ENCODE measurements at regions not wholly inside any gene's neighbourhood (a gene's known extent, or its start where the extent isn't known, plus 50 kb on each side); places are given as distances from the start of the nearest gene placed in this dataset.

DNA sequence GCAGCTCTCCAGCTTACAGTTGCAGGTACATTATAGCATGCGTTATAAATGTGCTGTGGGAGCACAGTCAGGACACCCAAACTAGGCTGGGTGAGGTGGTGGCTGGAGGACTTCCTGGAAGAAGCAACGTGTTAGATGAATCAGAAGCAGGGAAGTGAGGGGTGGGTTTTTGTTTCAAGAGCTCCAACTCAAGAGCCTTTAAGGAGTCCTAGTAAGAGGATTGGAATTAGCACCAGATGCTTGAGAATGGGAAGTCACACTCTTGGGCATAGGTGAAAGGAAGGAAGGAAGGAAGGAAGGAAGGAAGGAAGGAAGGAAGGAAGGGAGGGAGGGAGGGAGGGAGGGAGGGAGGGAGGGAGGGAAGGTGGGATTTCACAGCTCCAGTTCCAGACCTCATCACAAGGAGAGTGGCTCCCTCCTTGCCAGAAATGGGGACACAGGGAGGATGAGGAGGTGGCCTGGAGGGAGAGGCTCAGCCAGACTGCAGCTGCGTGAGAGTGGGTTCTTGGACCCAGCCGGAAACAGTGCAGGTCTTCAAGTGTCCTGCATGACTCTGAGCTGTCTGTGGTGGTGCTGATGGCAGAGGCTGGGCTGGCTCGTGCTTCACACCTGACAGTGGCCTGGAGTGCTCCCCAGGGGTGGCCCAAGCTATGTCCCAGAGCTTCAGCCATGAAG lies 115.7 kb upstream of the GSC start (continued):
- TF ChIP-seq, protein P1, sequence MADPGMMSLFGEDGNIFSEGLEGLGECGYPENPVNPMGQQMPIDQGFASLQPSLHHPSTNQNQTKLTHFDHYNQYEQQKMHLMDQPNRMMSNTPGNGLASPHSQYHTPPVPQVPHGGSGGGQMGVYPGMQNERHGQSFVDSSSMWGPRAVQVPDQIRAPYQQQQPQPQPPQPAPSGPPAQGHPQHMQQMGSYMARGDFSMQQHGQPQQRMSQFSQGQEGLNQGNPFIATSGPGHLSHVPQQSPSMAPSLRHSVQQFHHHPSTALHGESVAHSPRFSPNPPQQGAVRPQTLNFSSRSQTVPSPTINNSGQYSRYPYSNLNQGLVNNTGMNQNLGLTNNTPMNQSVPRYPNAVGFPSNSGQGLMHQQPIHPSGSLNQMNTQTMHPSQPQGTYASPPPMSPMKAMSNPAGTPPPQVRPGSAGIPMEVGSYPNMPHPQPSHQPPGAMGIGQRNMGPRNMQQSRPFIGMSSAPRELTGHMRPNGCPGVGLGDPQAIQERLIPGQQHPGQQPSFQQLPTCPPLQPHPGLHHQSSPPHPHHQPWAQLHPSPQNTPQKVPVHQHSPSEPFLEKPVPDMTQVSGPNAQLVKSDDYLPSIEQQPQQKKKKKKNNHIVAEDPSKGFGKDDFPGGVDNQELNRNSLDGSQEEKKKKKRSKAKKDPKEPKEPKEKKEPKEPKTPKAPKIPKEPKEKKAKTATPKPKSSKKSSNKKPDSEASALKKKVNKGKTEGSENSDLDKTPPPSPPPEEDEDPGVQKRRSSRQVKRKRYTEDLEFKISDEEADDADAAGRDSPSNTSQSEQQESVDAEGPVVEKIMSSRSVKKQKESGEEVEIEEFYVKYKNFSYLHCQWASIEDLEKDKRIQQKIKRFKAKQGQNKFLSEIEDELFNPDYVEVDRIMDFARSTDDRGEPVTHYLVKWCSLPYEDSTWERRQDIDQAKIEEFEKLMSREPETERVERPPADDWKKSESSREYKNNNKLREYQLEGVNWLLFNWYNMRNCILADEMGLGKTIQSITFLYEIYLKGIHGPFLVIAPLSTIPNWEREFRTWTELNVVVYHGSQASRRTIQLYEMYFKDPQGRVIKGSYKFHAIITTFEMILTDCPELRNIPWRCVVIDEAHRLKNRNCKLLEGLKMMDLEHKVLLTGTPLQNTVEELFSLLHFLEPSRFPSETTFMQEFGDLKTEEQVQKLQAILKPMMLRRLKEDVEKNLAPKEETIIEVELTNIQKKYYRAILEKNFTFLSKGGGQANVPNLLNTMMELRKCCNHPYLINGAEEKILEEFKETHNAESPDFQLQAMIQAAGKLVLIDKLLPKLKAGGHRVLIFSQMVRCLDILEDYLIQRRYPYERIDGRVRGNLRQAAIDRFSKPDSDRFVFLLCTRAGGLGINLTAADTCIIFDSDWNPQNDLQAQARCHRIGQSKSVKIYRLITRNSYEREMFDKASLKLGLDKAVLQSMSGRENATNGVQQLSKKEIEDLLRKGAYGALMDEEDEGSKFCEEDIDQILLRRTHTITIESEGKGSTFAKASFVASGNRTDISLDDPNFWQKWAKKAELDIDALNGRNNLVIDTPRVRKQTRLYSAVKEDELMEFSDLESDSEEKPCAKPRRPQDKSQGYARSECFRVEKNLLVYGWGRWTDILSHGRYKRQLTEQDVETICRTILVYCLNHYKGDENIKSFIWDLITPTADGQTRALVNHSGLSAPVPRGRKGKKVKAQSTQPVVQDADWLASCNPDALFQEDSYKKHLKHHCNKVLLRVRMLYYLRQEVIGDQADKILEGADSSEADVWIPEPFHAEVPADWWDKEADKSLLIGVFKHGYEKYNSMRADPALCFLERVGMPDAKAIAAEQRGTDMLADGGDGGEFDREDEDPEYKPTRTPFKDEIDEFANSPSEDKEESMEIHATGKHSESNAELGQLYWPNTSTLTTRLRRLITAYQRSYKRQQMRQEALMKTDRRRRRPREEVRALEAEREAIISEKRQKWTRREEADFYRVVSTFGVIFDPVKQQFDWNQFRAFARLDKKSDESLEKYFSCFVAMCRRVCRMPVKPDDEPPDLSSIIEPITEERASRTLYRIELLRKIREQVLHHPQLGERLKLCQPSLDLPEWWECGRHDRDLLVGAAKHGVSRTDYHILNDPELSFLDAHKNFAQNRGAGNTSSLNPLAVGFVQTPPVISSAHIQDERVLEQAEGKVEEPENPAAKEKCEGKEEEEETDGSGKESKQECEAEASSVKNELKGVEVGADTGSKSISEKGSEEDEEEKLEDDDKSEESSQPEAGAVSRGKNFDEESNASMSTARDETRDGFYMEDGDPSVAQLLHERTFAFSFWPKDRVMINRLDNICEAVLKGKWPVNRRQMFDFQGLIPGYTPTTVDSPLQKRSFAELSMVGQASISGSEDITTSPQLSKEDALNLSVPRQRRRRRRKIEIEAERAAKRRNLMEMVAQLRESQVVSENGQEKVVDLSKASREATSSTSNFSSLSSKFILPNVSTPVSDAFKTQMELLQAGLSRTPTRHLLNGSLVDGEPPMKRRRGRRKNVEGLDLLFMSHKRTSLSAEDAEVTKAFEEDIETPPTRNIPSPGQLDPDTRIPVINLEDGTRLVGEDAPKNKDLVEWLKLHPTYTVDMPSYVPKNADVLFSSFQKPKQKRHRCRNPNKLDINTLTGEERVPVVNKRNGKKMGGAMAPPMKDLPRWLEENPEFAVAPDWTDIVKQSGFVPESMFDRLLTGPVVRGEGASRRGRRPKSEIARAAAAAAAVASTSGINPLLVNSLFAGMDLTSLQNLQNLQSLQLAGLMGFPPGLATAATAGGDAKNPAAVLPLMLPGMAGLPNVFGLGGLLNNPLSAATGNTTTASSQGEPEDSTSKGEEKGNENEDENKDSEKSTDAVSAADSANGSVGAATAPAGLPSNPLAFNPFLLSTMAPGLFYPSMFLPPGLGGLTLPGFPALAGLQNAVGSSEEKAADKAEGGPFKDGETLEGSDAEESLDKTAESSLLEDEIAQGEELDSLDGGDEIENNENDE (IDR thresholded peaks at IDR 0.05; ENCODE audit: insufficient replicate concordance, low read length): no peak

All from H1 (cell line).